ENCODE measurements at regions not wholly inside any gene's neighbourhood (a gene's known extent, or its start where the extent isn't known, plus 50 kb on each side); places are given as distances from the start of the nearest gene placed in this dataset.

GRCh38 chr5:77948476-77948875 lies 172.3 kb upstream of the TBCA start:
- DNase-seq (ENCODE audit: low read depth): no peak

- DNase-seq (ENCODE audit: low read depth): no peak
Observed at GRCh38 chr5:77947041-77947428, 170.9 kb upstream of the TBCA start.

GRCh38 chr5:77946381-77947040 lies 170.4 kb upstream of the TBCA start:
- DNase-seq (ENCODE audit: low read depth): no peak

GRCh38 chr5:77945874-77946273 lies 169.7 kb upstream of the TBCA start:
- DNase-seq (ENCODE audit: low read depth): no peak

GRCh38 chr5:77944757-77945340 lies 168.7 kb upstream of the TBCA start:
- DNase-seq (ENCODE audit: low read depth): no peak

- no peak for DNase-seq (ENCODE audit: low read depth)
Observed at GRCh38 chr5:77943851-77944250, 167.7 kb upstream of the TBCA start.

GRCh38 chr5:77942578-77943239 lies 166.6 kb upstream of the TBCA start:
- DNase-seq (ENCODE audit: low read depth): no peak

- DNase-seq (ENCODE audit: low read depth): no peak
Observed at GRCh38 chr5:77937015-77937908, 161.1 kb upstream of the TBCA start.

GRCh38 chr5:77936365-77936693 lies 160.2 kb upstream of the TBCA start:
- DNase-seq (ENCODE audit: low read depth): no peak

- DNase-seq (ENCODE audit: low read depth): peak; percentile 11
Observed at GRCh38 chr5:77935506-77936364, 159.6 kb upstream of the TBCA start.

GRCh38 chr5:77928776-77929300 lies 152.7 kb upstream of the TBCA start:
- no peak for DNase-seq (ENCODE audit: low read depth)

GRCh38 chr5:77926337-77926736 lies 150.2 kb upstream of the TBCA start:
- no peak for DNase-seq (ENCODE audit: low read depth)

GRCh38 chr5:77925503-77925902 lies 149.4 kb upstream of the TBCA start:
- DNase-seq (ENCODE audit: low read depth): no peak

GRCh38 chr5:77924081-77924480 lies 147.9 kb upstream of the TBCA start:
- no peak for DNase-seq (ENCODE audit: low read depth)

GRCh38 chr5:77923666-77924065 lies 147.5 kb upstream of the TBCA start:
- no peak for DNase-seq (ENCODE audit: low read depth)

- no peak for DNase-seq (ENCODE audit: low read depth)
Observed at GRCh38 chr5:77921094-77921768, 145.1 kb upstream of the TBCA start.

- no peak for DNase-seq (ENCODE audit: low read depth)
Observed at GRCh38 chr5:77920359-77921058, 144.4 kb upstream of the TBCA start.

- no peak for DNase-seq (ENCODE audit: low read depth)
Observed at GRCh38 chr5:77915346-77915745, 139.2 kb upstream of the TBCA start.

GRCh38 chr5:77912721-77913120 lies 136.6 kb upstream of the TBCA start:
- DNase-seq (ENCODE audit: low read depth): no peak

- DNase-seq (ENCODE audit: low read depth): no peak
Observed at GRCh38 chr5:77910602-77911188, 134.6 kb upstream of the TBCA start.

All from fibroblast of gingiva (primary cell).